ENCODE measurements at regions not wholly inside any gene's neighbourhood (a gene's known extent, or its start where the extent isn't known, plus 50 kb on each side); places are given as distances from the start of the nearest gene placed in this dataset.

DNA sequence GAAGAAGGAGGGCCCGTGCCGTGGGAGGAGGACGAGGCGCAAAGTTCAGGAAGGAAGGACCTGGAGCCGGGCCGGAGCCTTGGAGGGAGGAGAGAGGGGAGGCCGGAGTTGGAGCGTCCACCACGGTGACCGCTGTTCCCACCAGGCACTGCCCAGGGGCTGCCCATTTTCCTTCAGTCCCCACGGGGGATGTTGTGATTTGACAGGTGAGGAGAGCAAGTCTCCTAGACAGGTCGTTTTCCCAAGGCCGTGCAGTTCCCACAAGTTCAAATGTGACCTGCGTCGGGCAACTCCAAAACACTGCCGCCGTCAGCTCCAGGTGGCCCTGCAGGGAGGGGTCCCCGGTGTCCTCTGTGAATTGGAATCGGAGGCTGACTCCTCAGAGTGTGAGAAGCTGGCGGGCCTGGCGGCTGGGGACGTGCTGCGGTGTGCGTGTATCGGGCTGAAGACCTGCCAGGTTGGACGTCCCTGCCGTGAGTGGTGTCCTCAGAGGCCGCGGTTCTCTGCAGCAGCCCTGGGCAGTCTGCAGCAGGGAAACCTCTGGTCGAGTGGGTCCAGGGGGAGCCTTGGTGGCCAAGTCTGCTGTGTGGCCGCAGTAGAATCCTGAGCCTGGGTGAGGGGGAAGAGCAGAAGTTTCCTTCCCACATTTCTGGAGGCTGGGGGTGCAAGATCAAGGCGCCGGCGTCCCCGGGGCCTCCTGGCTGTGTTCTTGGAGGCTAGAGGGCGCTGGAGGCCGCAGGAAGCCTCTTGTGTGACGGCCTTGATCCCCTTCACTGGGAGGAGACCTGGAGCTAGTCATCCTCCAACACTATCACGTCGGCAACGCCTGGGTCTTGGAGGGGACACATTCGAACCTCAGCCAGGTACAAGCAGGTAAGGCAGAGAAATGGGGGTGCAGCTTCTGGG is 115.1 kb upstream of the FRMD1 start:
- TF ChIP-seq, protein P1, sequence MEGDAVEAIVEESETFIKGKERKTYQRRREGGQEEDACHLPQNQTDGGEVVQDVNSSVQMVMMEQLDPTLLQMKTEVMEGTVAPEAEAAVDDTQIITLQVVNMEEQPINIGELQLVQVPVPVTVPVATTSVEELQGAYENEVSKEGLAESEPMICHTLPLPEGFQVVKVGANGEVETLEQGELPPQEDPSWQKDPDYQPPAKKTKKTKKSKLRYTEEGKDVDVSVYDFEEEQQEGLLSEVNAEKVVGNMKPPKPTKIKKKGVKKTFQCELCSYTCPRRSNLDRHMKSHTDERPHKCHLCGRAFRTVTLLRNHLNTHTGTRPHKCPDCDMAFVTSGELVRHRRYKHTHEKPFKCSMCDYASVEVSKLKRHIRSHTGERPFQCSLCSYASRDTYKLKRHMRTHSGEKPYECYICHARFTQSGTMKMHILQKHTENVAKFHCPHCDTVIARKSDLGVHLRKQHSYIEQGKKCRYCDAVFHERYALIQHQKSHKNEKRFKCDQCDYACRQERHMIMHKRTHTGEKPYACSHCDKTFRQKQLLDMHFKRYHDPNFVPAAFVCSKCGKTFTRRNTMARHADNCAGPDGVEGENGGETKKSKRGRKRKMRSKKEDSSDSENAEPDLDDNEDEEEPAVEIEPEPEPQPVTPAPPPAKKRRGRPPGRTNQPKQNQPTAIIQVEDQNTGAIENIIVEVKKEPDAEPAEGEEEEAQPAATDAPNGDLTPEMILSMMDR (IDR thresholded peaks at IDR 0.05), result no peak
- no peak for TF ChIP-seq POLR2A (IDR thresholded peaks at IDR 0.05)
